GM12878 (cell line): ENCODE measurements at regions not wholly inside any gene's neighbourhood (a gene's known extent, or its start where the extent isn't known, plus 50 kb on each side); places are given as distances from the start of the nearest gene placed in this dataset.

Source experiments
- ASH2L ChIP-seq: fragments of 300-600, 200-600 bp; sonication (generic); IDR thresholded peaks from 2 replicates; pipeline ENCODE4 v1.6.1; 2017; ENCODE audit warnings: low read depth, mild to moderate bottlenecking, borderline replicate concordance
- SREBF2 ChIP-seq: IDR thresholded peaks from 2 replicates; pipeline ENCODE4 v1.6.1; 2012; ENCODE audit warnings: mild to moderate bottlenecking, low read length
- TF ChIP-seq, protein P1 (sequence below): fragments of 450-650 bp; IDR thresholded peaks from 2 replicates; pipeline ENCODE4 v1.6.1; 2018; ENCODE audit warnings: mild to moderate bottlenecking, low read depth, moderate library complexity; ENCODE audit not compliant: partially characterized antibody
- TF ChIP-seq, protein P2 (sequence below): IDR thresholded peaks from 2 replicates; pipeline ENCODE4 v1.6.1; 2012; ENCODE audit warnings: mild to moderate bottlenecking, low read depth, low read length
- TF ChIP-seq, protein P3 (sequence below): fragments of 450-650 bp; IDR thresholded peaks from 2 replicates; pipeline ENCODE4 v1.6.1; 2018; ENCODE audit warnings: borderline replicate concordance, mild to moderate bottlenecking; ENCODE audit not compliant: partially characterized antibody

DNA sequence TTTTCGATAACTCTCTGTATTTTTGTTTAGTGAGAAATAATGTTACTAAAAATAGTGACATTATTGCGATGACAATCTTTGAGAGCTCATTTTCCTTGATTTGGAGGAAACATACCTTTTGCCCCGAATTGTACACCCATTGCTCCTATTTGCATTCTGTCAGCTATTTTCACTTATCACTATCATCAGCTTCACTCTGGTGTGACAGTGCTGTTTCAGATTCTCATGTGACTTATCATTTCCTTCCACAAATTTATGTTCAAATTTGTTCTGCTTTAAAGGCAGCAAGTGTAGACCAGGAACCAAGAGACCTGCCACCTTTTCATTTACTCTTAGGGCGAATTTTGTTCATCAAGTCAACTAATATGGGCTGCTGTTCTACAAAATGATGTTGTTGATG, 179.4 kb downstream of the RBM46 start (continued):
- TF ChIP-seq, protein P1, sequence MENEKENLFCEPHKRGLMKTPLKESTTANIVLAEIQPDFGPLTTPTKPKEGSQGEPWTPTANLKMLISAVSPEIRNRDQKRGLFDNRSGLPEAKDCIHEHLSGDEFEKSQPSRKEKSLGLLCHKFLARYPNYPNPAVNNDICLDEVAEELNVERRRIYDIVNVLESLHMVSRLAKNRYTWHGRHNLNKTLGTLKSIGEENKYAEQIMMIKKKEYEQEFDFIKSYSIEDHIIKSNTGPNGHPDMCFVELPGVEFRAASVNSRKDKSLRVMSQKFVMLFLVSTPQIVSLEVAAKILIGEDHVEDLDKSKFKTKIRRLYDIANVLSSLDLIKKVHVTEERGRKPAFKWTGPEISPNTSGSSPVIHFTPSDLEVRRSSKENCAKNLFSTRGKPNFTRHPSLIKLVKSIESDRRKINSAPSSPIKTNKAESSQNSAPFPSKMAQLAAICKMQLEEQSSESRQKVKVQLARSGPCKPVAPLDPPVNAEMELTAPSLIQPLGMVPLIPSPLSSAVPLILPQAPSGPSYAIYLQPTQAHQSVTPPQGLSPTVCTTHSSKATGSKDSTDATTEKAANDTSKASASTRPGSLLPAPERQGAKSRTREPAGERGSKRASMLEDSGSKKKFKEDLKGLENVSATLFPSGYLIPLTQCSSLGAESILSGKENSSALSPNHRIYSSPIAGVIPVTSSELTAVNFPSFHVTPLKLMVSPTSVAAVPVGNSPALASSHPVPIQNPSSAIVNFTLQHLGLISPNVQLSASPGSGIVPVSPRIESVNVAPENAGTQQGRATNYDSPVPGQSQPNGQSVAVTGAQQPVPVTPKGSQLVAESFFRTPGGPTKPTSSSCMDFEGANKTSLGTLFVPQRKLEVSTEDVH = no peak
- TF ChIP-seq ASH2L (no peak), SREBF2 (no peak)
- TF ChIP-seq, protein P2, sequence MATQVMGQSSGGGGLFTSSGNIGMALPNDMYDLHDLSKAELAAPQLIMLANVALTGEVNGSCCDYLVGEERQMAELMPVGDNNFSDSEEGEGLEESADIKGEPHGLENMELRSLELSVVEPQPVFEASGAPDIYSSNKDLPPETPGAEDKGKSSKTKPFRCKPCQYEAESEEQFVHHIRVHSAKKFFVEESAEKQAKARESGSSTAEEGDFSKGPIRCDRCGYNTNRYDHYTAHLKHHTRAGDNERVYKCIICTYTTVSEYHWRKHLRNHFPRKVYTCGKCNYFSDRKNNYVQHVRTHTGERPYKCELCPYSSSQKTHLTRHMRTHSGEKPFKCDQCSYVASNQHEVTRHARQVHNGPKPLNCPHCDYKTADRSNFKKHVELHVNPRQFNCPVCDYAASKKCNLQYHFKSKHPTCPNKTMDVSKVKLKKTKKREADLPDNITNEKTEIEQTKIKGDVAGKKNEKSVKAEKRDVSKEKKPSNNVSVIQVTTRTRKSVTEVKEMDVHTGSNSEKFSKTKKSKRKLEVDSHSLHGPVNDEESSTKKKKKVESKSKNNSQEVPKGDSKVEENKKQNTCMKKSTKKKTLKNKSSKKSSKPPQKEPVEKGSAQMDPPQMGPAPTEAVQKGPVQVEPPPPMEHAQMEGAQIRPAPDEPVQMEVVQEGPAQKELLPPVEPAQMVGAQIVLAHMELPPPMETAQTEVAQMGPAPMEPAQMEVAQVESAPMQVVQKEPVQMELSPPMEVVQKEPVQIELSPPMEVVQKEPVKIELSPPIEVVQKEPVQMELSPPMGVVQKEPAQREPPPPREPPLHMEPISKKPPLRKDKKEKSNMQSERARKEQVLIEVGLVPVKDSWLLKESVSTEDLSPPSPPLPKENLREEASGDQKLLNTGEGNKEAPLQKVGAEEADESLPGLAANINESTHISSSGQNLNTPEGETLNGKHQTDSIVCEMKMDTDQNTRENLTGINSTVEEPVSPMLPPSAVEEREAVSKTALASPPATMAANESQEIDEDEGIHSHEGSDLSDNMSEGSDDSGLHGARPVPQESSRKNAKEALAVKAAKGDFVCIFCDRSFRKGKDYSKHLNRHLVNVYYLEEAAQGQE = no peak
- TF ChIP-seq, protein P3, sequence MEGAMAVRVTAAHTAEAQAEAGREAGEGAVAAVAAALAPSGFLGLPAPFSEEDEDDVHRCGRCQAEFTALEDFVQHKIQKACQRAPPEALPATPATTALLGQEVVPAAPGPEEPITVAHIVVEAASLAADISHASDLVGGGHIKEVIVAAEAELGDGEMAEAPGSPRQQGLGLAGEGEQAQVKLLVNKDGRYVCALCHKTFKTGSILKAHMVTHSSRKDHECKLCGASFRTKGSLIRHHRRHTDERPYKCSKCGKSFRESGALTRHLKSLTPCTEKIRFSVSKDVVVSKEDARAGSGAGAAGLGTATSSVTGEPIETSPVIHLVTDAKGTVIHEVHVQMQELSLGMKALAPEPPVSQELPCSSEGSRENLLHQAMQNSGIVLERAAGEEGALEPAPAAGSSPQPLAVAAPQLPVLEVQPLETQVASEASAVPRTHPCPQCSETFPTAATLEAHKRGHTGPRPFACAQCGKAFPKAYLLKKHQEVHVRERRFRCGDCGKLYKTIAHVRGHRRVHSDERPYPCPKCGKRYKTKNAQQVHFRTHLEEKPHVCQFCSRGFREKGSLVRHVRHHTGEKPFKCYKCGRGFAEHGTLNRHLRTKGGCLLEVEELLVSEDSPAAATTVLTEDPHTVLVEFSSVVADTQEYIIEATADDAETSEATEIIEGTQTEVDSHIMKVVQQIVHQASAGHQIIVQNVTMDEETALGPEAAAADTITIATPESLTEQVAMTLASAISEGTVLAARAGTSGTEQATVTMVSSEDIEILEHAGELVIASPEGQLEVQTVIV = no peak
